OCI-LY7 (cell line): ENCODE measurements at regions not wholly inside any gene's neighbourhood (a gene's known extent, or its start where the extent isn't known, plus 50 kb on each side); places are given as distances from the start of the nearest gene placed in this dataset.
A peak's percentile ranks its signal among the peaks of the same experiment; 100 is the strongest.

Source experiments
- EZH2phosphoT487 ChIP-seq: fragments of 200-600 bp; sonication (generic); IDR thresholded peaks from 2 replicates; pipeline ENCODE4 v1.6.1; 2018; ENCODE audit warnings: low read depth, borderline replicate concordance, mild to moderate bottlenecking, mixed run types, antibody characterized with exemption, low read length, moderate library complexity, mixed read lengths
- TF ChIP-seq, protein P1 (sequence below): fragments of 200-600 bp; sonication (generic); conservative IDR thresholded peaks from 2 replicates; pipeline ENCODE4 v1.5.1; 2014; ENCODE audit warnings: mild to moderate bottlenecking, antibody characterized with exemption, low read length, moderate library complexity, mixed read lengths

DNA sequence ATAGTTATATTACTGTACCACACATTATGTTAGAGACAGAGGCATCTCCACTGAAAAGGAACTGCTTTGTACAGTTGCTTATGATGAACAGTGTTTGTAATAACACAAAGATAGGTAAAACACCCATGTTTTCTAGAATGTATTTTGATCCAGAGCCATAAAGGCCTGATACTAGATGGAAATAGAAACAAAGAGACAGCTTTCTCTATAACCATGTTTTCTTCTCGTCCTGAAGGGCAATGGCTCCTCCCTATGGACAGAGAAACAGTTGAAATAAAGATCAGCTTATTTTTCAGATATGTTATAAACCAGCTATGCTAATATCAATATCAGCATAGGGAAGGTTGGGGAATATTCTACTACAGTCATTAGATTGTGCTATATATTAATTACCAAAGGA lies 109.2 kb downstream of the ATXN7L3B start:
- TF ChIP-seq, protein P1, sequence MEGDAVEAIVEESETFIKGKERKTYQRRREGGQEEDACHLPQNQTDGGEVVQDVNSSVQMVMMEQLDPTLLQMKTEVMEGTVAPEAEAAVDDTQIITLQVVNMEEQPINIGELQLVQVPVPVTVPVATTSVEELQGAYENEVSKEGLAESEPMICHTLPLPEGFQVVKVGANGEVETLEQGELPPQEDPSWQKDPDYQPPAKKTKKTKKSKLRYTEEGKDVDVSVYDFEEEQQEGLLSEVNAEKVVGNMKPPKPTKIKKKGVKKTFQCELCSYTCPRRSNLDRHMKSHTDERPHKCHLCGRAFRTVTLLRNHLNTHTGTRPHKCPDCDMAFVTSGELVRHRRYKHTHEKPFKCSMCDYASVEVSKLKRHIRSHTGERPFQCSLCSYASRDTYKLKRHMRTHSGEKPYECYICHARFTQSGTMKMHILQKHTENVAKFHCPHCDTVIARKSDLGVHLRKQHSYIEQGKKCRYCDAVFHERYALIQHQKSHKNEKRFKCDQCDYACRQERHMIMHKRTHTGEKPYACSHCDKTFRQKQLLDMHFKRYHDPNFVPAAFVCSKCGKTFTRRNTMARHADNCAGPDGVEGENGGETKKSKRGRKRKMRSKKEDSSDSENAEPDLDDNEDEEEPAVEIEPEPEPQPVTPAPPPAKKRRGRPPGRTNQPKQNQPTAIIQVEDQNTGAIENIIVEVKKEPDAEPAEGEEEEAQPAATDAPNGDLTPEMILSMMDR = peak; percentile 75
- TF ChIP-seq EZH2phosphoT487 = no peak
